Gastrocnemius medialis (tissue), 4 donors: ENCODE measurements at regions not wholly inside any gene's neighbourhood (a gene's known extent, or its start where the extent isn't known, plus 50 kb on each side); places are given as distances from the start of the nearest gene placed in this dataset.

Source experiments
- ATAC-seq, 2 donors: fragments of 150-250 bp; one replicate each; pipeline ENCODE4 v1.9.1; 2016
- DNase-seq, 2 donors: peaks; one replicate each; pipeline ENCODE4 v3.0.0-alpha.2; 2019
- H3K27ac ChIP-seq, 4 donors: fragments of 200-600 bp; sonication (generic); 1 replicate in 1 of 4; 2 replicates in 3 of 4; pipeline ENCODE4 v1.5.1; 2016 to 2018; ENCODE audit warnings: mild to moderate bottlenecking in 2 of 4, moderate library complexity in 1 of 4
- H3K27me3 ChIP-seq, 3 donors: fragments of 200-600 bp; sonication (generic) in 2 of 3; 1 replicate in 1 of 3; 2 replicates in 2 of 3; pipeline versions ENCODE4 v1.5.1 to v1.6.0; 2016 to 2019; ENCODE audit warnings: mild to moderate bottlenecking in 1 of 3, moderate library complexity in 1 of 3
- H3K36me3 ChIP-seq, 2 donors: fragments of 200-600 bp; sonication (generic) in 1 of 2; one replicate each; pipeline ENCODE4 v1.5.1; 2017 to 2018
- H3K4me1 ChIP-seq, 2 donors: fragments of 200-600 bp; sonication (generic) in 1 of 2; one replicate each; pipeline ENCODE4 v1.5.1; 2016 to 2017; ENCODE audit warnings: mild to moderate bottlenecking in 2 of 2
- H3K4me3 ChIP-seq, 4 donors: fragments of 200-600 bp; sonication (generic) in 3 of 4; 1 replicate in 1 of 4; 2 replicates in 3 of 4; pipeline ENCODE4 v1.5.1; 2016 to 2019; ENCODE audit warnings: mild to moderate bottlenecking in 2 of 4
- H3K9me3 ChIP-seq, 3 donors: fragments of 200-600 bp; sonication (generic) in 2 of 3; 1 replicate in 1 of 3; 2 replicates in 2 of 3; pipeline ENCODE4 v1.5.1; 2016 to 2019
- POLR2A ChIP-seq, 2 donors: fragments of 450-650 bp; IDR thresholded peaks; one replicate each; pipeline ENCODE4 v1.6.1; 2017; ENCODE audit warnings: antibody characterized with exemption in 2 of 2, mild to moderate bottlenecking in 2 of 2, moderate library complexity in 2 of 2
- in situ Hi-C, 4 donors: fragments of 200-750 bp; cut with MboI; loops; one replicate each; pipeline versions ENCODE4 v1.15.0 to v1.8.0; 2017; ENCODE audit warnings: low sequenced_read_pairs in 4 of 4
- intact Hi-C: fragments of 100-400 bp; cut with DNase I; formaldehyde crosslinking; loops from one replicate; pipeline ENCODE4 v1.15.1; 2023; ENCODE audit warnings: low total_unique reads
- TF ChIP-seq, protein P1 (sequence below), 5 experiments: fragments of 450-650 bp in 3 of 5; fragments of 200-600 bp in 2 of 5; sonication (generic) in 2 of 5; IDR thresholded peaks in 4 of 5; conservative IDR thresholded peaks in 1 of 5; 1 replicate in 4 of 5; 2 replicates in 1 of 5; pipeline ENCODE4 v1.5.1; 2016 to 2019; ENCODE audit warnings: antibody characterized with exemption in 5 of 5, mild to moderate bottlenecking in 3 of 5, moderate library complexity in 3 of 5

DNA sequence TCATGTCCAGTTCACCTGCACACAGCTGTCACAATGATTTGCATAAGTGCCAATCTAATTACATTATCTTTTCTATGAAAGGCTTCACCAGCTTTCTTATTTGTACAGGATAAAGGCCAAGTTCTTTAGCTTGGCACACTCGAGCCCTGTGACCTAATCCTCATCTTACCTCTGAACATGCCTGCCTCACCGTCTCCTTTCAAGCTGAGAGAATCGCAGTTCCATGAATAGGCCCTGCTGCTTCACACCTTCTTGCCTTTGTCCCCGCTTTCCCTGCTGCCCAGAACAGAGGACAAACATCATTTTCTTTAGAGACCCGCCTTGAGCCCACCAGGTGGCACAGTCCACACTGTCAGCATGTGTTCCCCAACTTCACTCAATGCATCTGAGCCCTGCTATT, 1094.7 kb downstream of the BCL11A start:
- Histone ChIP-seq H3K36me3 (no peaks in the 10 kb centered on the region), H3K27me3 (no peaks in the 10 kb centered on the region), H3K4me1 (no peaks in the 10 kb centered on the region), H3K9me3 (no peaks in the 10 kb centered on the region), H3K27ac (no peak overlapping the region), H3K4me3 (no peak overlapping the region)
- TF ChIP-seq, protein P1, sequence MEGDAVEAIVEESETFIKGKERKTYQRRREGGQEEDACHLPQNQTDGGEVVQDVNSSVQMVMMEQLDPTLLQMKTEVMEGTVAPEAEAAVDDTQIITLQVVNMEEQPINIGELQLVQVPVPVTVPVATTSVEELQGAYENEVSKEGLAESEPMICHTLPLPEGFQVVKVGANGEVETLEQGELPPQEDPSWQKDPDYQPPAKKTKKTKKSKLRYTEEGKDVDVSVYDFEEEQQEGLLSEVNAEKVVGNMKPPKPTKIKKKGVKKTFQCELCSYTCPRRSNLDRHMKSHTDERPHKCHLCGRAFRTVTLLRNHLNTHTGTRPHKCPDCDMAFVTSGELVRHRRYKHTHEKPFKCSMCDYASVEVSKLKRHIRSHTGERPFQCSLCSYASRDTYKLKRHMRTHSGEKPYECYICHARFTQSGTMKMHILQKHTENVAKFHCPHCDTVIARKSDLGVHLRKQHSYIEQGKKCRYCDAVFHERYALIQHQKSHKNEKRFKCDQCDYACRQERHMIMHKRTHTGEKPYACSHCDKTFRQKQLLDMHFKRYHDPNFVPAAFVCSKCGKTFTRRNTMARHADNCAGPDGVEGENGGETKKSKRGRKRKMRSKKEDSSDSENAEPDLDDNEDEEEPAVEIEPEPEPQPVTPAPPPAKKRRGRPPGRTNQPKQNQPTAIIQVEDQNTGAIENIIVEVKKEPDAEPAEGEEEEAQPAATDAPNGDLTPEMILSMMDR (IDR thresholded peaks at IDR 0.05 in 4 of 5, conservative IDR thresholded peaks at IDR 0.05 in 1 of 5) = no peak
- TF ChIP-seq POLR2A (IDR thresholded peaks at IDR 0.05) = no peak
- DNase-seq = no peak
- intact Hi-C loops = no loop called here
- no peak for ATAC-seq
- in situ Hi-C loops = no loop called here

DNA sequence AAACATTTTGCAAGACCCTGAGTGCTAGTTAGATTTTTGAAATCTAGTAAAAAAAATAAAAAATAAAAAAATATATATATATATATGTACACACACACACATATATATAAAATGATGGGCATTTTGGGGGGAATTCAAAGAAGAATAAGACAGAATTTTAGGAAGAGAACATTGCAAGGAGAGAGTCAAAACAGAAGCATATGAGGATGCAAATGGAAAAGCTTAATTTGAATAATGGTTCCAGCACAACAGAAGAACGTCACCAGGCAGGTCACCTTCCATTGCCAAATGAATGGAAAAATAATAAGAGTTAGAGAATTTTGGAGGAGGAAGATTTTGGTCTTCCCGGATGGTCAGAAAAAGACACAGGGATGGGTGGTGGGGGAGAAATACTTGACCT, 1097.2 kb downstream of the BCL11A start:
- H3K9me3 ChIP-seq = no peaks in the 10 kb centered on the region
- no peak overlapping the region for H3K27ac ChIP-seq
- H3K27me3 ChIP-seq = no peaks in the 10 kb centered on the region
- H3K4me3 ChIP-seq = no peak overlapping the region
- no peaks in the 10 kb centered on the region for H3K36me3 ChIP-seq
- DNase-seq (no peak), ATAC-seq (no peak)
- intact Hi-C loops = no loop called here
- no peaks in the 10 kb centered on the region for H3K4me1 ChIP-seq
- no peak for TF ChIP-seq POLR2A (IDR thresholded peaks at IDR 0.05)
- TF ChIP-seq, protein P1 (IDR thresholded peaks at IDR 0.05 in 4 of 5, conservative IDR thresholded peaks at IDR 0.05 in 1 of 5) = no peak
- in situ Hi-C loops = no loop called here

DNA sequence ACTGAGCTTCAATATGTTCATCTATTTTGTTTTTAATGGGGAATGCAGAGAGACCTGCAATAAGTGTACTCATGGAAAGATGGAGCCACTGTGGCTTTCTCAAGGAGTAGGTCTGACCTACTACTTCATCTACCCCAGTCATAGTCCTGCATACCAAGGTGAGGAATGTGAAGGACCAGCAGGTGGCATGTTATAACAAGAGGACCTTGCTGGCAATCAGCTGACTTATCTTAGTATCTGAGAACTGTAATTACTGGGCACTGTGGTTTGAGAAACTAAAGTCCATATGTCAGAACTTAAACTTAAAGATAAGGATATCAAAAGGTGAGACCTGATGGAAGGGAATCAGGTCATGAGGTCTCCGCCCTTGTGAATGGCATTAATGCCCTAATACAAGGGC, 1104.2 kb downstream of the BCL11A start:
- in situ Hi-C loops (no loop called here), intact Hi-C loops (no loop called here)
- no peaks in the 10 kb centered on the region for H3K9me3 ChIP-seq
- DNase-seq = no peak
- no peak for ATAC-seq
- H3K4me1 ChIP-seq = no peaks in the 10 kb centered on the region
- H3K27me3 ChIP-seq = no peaks in the 10 kb centered on the region
- no peak for TF ChIP-seq POLR2A (IDR thresholded peaks at IDR 0.05)
- TF ChIP-seq, protein P1 (IDR thresholded peaks at IDR 0.05 in 4 of 5, conservative IDR thresholded peaks at IDR 0.05 in 1 of 5) = no peak
- no peaks in the 10 kb centered on the region for H3K36me3 ChIP-seq
- no peak overlapping the region for H3K27ac ChIP-seq
- H3K4me3 ChIP-seq = no peak overlapping the region

DNA sequence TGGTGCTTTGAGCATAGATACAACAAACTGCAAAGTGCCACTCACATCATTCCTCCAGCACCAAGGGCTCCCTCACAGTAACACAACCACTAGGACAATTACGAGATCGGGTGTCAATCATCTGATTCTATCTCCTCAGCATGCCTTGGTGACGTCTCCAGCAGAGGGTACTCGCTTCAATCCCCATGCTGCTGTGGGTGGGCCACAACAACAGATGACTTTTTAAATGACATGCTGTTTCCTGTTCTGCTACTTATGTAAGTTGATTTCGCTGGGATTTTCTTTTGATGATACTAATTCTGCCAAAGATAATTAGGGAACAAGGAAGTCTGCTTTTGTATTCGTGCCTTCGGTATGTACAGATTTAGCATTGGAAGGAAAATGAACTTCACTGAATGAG, 1113.0 kb downstream of the BCL11A start:
- Histone ChIP-seq H3K27me3 (no peaks in the 10 kb centered on the region), H3K27ac (no peak overlapping the region), H3K36me3 (no peaks in the 10 kb centered on the region), H3K9me3 (no peaks in the 10 kb centered on the region), H3K4me1 (no peaks in the 10 kb centered on the region), H3K4me3 (no peak overlapping the region)
- in situ Hi-C loops = no loop called here
- no peak for ATAC-seq
- intact Hi-C loops = no loop called here
- TF ChIP-seq, protein P1 (IDR thresholded peaks at IDR 0.05 in 4 of 5, conservative IDR thresholded peaks at IDR 0.05 in 1 of 5) = no peak
- TF ChIP-seq POLR2A (IDR thresholded peaks at IDR 0.05) = no peak
- DNase-seq = no peak

DNA sequence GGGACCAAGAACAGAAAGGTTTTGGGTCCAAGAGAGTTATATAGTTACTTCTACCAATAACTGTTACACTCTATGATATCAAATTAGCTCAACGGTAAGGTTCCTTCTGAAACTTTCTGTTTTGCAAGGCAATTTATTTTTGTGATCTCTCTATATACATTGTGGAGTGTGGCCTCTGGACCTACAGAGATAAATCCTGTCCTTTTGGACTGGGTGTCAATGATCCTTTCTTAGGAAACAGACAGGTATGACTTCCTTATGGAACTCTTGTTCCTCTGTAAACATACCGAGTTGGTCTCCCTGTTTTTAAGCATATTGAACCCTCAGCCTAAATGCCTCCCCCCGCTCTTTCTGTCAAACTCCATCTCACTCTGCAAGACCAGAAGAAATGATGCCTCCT, 1117.8 kb downstream of the BCL11A start:
- no peak for ATAC-seq
- DNase-seq = no peak
- H3K27ac ChIP-seq = no peak overlapping the region
- intact Hi-C loops = no loop called here
- H3K4me3 ChIP-seq = no peak overlapping the region
- no peaks in the 10 kb centered on the region for H3K9me3 ChIP-seq
- in situ Hi-C loops = no loop called here
- no peaks in the 10 kb centered on the region for H3K4me1 ChIP-seq
- H3K27me3 ChIP-seq = no peaks in the 10 kb centered on the region
- no peaks in the 10 kb centered on the region for H3K36me3 ChIP-seq
- no peak for TF ChIP-seq POLR2A (IDR thresholded peaks at IDR 0.05)
- TF ChIP-seq, protein P1 (IDR thresholded peaks at IDR 0.05 in 4 of 5, conservative IDR thresholded peaks at IDR 0.05 in 1 of 5) = no peak
